GM12878 (cell line): ENCODE measurements at regions not wholly inside any gene's neighbourhood (a gene's known extent, or its start where the extent isn't known, plus 50 kb on each side); places are given as distances from the start of the nearest gene placed in this dataset.

Experiments used
- ATF2 ChIP-seq: IDR thresholded peaks from 2 replicates; pipeline ENCODE4 v1.6.1; 2012; ENCODE audit warnings: low read length, inconsistent platforms
- BHLHE40 ChIP-seq, 2 experiments: fragments of 450-650 bp in 1 of 2; IDR thresholded peaks; 2 replicates each; pipeline ENCODE4 v1.6.1; 2011 to 2017; ENCODE audit warnings: low read depth in 2 of 2, borderline replicate concordance in 1 of 2, improper control_type of control experiment in 1 of 2, low read length in 1 of 2, mild to moderate bottlenecking in 1 of 2
- CBX3 ChIP-seq: fragments of 200-600 bp; sonication (generic); IDR thresholded peaks from 2 replicates; pipeline ENCODE4 v1.6.1; 2016; ENCODE audit warnings: low read depth, borderline replicate concordance
- CEBPB ChIP-seq, 2 experiments: fragments of 150-350 bp in 1 of 2; IDR thresholded peaks; 2 replicates each; pipeline ENCODE4 v1.6.1; 2012 to 2014; ENCODE audit warnings: low read depth in 2 of 2, low read length in 2 of 2, borderline replicate concordance in 1 of 2, inconsistent platforms in 1 of 2
- E4F1 ChIP-seq: fragments of 450-650 bp; IDR thresholded peaks from 2 replicates; pipeline ENCODE4 v1.6.1; 2018; ENCODE audit warnings: borderline replicate concordance, mild to moderate bottlenecking; ENCODE audit not compliant: partially characterized antibody
- GATAD2B ChIP-seq: fragments of 450-650 bp; conservative IDR thresholded peaks from 2 replicates; pipeline ENCODE4 v1.6.1; 2017; ENCODE audit warnings: low read depth, mild to moderate bottlenecking, moderate library complexity
- HDAC6 ChIP-seq: fragments of 200-600 bp; sonication (generic); IDR thresholded peaks from one replicate; pipeline ENCODE4 v1.8.0; 2017; ENCODE audit warnings: antibody characterized with exemption; ENCODE audit not compliant: unreplicated experiment
- IRF5 ChIP-seq: fragments of 450-650 bp; IDR thresholded peaks from 2 replicates; pipeline ENCODE4 v1.6.1; 2017; ENCODE audit warnings: borderline replicate concordance
- MLLT1 ChIP-seq: fragments of 450-650 bp; IDR thresholded peaks from 2 replicates; pipeline ENCODE4 v1.6.1; 2016; ENCODE audit warnings: mild to moderate bottlenecking
- NFXL1 ChIP-seq: fragments of 450-650 bp; IDR thresholded peaks from 2 replicates; pipeline ENCODE4 v1.6.1; 2017; ENCODE audit warnings: antibody characterized with exemption, mild to moderate bottlenecking, borderline replicate concordance
- POLR2AphosphoS2 ChIP-seq: IDR thresholded peaks from 2 replicates; pipeline ENCODE4 v1.6.1; 2011; ENCODE audit warnings: low read depth, mild to moderate bottlenecking, low read length, improper control_type of control experiment, moderate library complexity
- RB1 ChIP-seq: fragments of 450-650 bp; formaldehyde crosslinking; IDR thresholded peaks from 2 replicates; pipeline ENCODE4 v1.6.1; 2017; ENCODE audit warnings: mild to moderate bottlenecking, borderline replicate concordance
- SIN3A ChIP-seq: IDR thresholded peaks from 2 replicates; pipeline ENCODE4 v1.6.1; 2012; ENCODE audit warnings: low read depth, low read length, improper control_type of control experiment
- TCF12 ChIP-seq: IDR thresholded peaks from 2 replicates; pipeline ENCODE4 v1.6.1; 2011; ENCODE audit warnings: low read depth, mild to moderate bottlenecking, low read length
- USF1 ChIP-seq: IDR thresholded peaks from 2 replicates; pipeline ENCODE4 v1.6.1; 2011; ENCODE audit warnings: borderline replicate concordance, low read depth, mild to moderate bottlenecking, moderate library complexity, mixed read lengths, low read length; ENCODE audit not compliant: insufficient read depth; ENCODE audit errors: extremely low read length
- USF2 ChIP-seq: IDR thresholded peaks from 2 replicates; pipeline ENCODE4 v1.6.1; 2011; ENCODE audit warnings: low read depth, low read length, improper control_type of control experiment, borderline replicate concordance
- ZBTB40 ChIP-seq: fragments of 450-650 bp; IDR thresholded peaks from 2 replicates; pipeline ENCODE4 v1.6.1; 2016; ENCODE audit warnings: mild to moderate bottlenecking, moderate library complexity, borderline replicate concordance

GRCh38 chr2:181313845-181314244 is 143.3 kb upstream of the ITGA4 start (continued):
- no peak for TF ChIP-seq ZBTB40
- TF ChIP-seq CBX3, result no peak
- no peak for TF ChIP-seq E4F1
- no peak for TF ChIP-seq TCF12
- no peak for TF ChIP-seq POLR2AphosphoS2
- TF ChIP-seq USF1, result no peak
- TF ChIP-seq MLLT1, result peak; percentile 65; the same call in 1 of the 2 replicates
- TF ChIP-seq SIN3A, result no peak
- no peak for TF ChIP-seq NFXL1
- no peak for TF ChIP-seq USF2
- no peak for TF ChIP-seq CEBPB (IDR thresholded peaks at IDR 0.05; ENCODE audit: borderline replicate concordance in 1 of 2, low read depth in 2 of 2, low read length in 2 of 2)
- no peak for TF ChIP-seq BHLHE40 (IDR thresholded peaks at IDR 0.05; ENCODE audit: borderline replicate concordance in 1 of 2, low read depth in 2 of 2, low read length in 1 of 2)
- peak; percentile 75 for TF ChIP-seq ATF2
- TF ChIP-seq GATAD2B, result no peak
- TF ChIP-seq RB1, result no peak
- no peak for TF ChIP-seq IRF5
- TF ChIP-seq HDAC6, result no peak
